RWPE1 (cell line): ENCODE measurements at regions not wholly inside any gene's neighbourhood (a gene's known extent, or its start where the extent isn't known, plus 50 kb on each side); places are given as distances from the start of the nearest gene placed in this dataset.
A peak's percentile ranks its signal among the peaks of the same experiment; 100 is the strongest.
"Not testable (repeated sequence)": the region's sequence is repeated elsewhere in the genome, so short reads cannot be mapped to it uniquely, and the experiment has no call there.

Source experiments
- CTCF ChIA-PET: fragments of 350-600 bp; sonication (Branson Sonifier 250); formaldehyde crosslinking; extraction: SDS; loops from one replicate; lab custom pipeline; 2021; lab: Yijun Ruan, JAX
- POLR2A ChIA-PET: fragments of 400-600 bp; formaldehyde crosslinking; extraction: SDS; loops from one replicate; lab custom pipeline; 2020; ENCODE audit warnings: antibody characterized with exemption; ENCODE audit not compliant: low non-redundant PET; lab: Yijun Ruan, JAX
- DNase-seq: peaks from one replicate; pipeline ENCODE4 v3.0.0; 2012; ENCODE audit warnings: low spot score
- H3K27ac ChIP-seq: fragments of 450-650 bp; 2 replicates; pipeline ENCODE4 v1.5.1; 2017
- CTCF ChIP-seq: fragments of 450-650 bp; conservative IDR thresholded peaks from 2 replicates; pipeline ENCODE4 v1.5.1; 2017; ENCODE audit warnings: low read depth, mild to moderate bottlenecking

DNA sequence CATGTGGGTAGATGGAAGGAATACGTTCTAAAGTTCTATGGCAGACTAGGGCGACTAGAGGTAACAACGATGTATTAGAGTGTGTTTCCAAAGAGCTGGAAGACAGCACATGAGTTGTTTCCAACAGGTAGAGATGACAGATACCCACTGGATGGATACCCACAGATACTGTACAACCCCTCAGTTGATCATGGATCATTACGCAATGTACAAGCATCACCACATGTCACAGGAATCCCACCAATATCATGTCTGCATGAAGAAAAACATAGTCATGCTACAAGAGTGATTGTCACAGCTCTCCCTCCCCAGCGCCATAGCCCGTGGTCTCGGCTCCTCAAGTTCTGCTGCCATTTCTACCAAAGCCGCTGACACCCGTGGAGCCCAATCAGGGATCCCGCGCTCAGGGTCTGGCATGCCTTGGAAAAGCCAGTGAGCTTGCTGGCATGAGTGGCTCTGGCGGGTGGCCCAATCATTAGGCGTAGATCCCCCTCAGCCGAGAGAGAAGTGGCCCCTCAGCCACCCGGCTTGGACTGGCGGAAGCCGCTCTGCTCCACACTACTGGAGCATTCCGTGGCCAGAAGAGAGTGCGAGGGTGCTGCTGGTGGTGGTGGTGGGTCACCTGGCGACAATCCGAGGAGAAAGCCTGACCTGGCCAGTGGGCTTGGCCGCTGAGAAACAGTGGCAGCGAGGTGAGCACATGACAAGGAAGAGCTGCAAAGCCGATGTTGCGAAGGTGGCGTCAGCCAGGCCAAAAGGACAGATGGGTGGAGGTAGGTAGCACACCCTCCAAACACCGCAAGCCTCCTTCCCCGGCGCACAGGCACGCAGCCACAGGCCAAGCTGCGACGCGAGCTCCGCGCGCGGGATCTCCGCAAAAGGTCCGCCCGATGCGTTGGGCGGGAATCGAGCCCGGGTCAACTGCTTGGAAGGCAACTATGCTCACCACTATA, 65.7 kb upstream of the FCGR2A start:
- CTCF ChIA-PET = interaction anchor here (0.5 to 1.3 kb wide), 7 partner anchors 10 to 154 kb away, joined by 3 to 6 read pairs (median 3); no protein-coding TSS in a partner anchor
- no peak overlapping the region for H3K27ac ChIP-seq
- DNase-seq = no peak
- no peak for TF ChIP-seq CTCF
- POLR2A ChIA-PET = interaction anchor here (0.6 kb wide), 1 partner anchor 15 kb away, joined by 3 read pairs; no protein-coding TSS in a partner anchor

GRCh38 chr1:161433191-161433590, 65.5 kb upstream of the CFAP126 start:
- CTCF ChIA-PET, POLR2A ChIA-PET, H3K27ac ChIP-seq, DNase-seq: not testable (repeated sequence)

DNA sequence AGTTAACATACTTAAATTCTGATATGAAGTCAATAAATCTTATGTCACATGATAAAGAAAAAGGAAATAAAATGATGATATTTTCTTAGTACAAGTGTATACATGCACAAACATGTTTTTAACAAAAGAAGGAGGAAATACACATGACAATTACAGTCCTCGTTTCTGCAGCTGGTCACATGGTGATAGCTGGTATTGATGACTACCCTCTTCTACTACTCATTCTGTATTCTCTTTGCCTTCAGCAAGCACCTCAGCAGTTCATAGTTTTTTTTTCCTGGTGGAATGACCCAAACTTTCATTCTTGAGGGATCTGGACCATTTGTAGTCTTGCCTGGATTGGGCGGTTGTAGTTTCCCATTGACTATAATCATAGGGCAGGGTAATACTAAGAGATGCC, 64.4 kb upstream of the CFAP126 start:
- no peak for TF ChIP-seq CTCF
- no peak overlapping the region for H3K27ac ChIP-seq
- no peak for DNase-seq
- ChIA-PET POLR2A (no interaction called here), CTCF (no interaction called here)

GRCh38 chr1:161427733-161428516, 60.2 kb upstream of the CFAP126 start:
- CTCF ChIA-PET = interaction anchor here (1.3 kb wide), 1 partner anchor 12 kb away, joined by 6 read pairs; no protein-coding TSS in a partner anchor
- peak; percentile 52 for DNase-seq
- H3K27ac ChIP-seq = no peak overlapping the region
- TF ChIP-seq CTCF = no peak
- POLR2A ChIA-PET = no interaction called here

GRCh38 chr1:161422914-161423313, 55.2 kb upstream of the CFAP126 start:
- H3K27ac ChIP-seq, POLR2A ChIA-PET, CTCF ChIA-PET, DNase-seq: not testable (repeated sequence)

- DNase-seq = no peak
- TF ChIP-seq CTCF = no peak
- ChIA-PET POLR2A (no interaction called here), CTCF (interaction anchor here (0.6 kb wide), 1 partner anchor 9 kb away, joined by 3 read pairs; no protein-coding TSS in a partner anchor)
- no peak overlapping the region for H3K27ac ChIP-seq
Measured at GRCh38 chr1:161421456-161421855, 53.8 kb upstream of the CFAP126 start.

DNA sequence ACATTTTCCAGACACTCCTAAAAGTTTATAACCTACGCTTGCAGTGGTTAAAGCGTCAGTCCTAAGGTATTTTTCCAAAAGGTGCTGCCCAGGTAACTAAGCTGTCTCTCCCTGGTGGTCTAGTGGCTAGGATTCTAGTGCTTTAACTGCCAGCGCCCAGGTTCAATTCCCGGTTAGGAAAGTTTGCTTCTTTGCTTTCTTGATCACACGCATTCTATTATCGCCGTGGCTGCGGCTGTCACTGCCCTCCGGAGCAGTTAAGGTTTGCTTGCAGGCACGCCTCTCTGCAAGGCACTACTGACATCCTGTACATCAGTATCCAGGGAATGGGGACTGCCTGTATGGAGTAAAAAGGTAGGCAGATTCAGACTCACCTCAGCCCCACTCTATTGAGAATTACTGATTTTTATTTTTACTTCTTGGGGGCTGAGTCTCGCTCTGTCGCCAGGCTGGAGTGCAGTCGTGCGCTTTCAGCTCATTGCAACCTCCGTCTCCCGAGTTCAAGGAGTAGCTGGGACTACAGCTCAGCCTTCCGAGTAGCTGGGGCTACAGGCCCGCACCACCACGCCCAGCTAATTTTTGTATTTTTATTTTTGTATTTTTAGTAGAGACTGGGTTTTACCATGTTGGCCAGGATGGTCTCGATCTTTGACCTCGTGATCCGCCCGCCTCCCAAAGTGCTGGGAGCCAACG, 53.2 kb upstream of the CFAP126 start:
- ChIA-PET POLR2A (no interaction called here), CTCF (interaction anchor here (0.6 kb wide), 1 partner anchor 8 kb away, joined by 3 read pairs; no protein-coding TSS in a partner anchor)
- TF ChIP-seq CTCF = no peak
- H3K27ac ChIP-seq = no peak overlapping the region
- DNase-seq = no peak

GRCh38 chr1:161417536-161417935, 49.9 kb upstream of the CFAP126 start:
- H3K27ac ChIP-seq, CTCF ChIA-PET, POLR2A ChIA-PET, DNase-seq: not testable (repeated sequence)
